Fibroblast of the conjunctiva (primary cell): ENCODE measurements at regions not wholly inside any gene's neighbourhood (a gene's known extent, or its start where the extent isn't known, plus 50 kb on each side); places are given as distances from the start of the nearest gene placed in this dataset.
"Not testable (repeated sequence)": the region's sequence is repeated elsewhere in the genome, so short reads cannot be mapped to it uniquely, and the experiment has no call there.

Experiments
- DNase-seq: peaks from one replicate; pipeline ENCODE4 v3.0.0-alpha.2; 2010; ENCODE audit warnings: low read depth

- DNase-seq, result not testable (repeated sequence)
Measured at GRCh38 chr2:66632882-66633281, 198.0 kb downstream of the MEIS1 start.

- no peak for DNase-seq
Measured at GRCh38 chr2:66633631-66634030, 198.7 kb downstream of the MEIS1 start.

GRCh38 chr2:66634784-66635183 is 199.9 kb downstream of the MEIS1 start:
- DNase-seq, result no peak

- no peak for DNase-seq
Measured at GRCh38 chr2:66641685-66642084, 206.8 kb downstream of the MEIS1 start.

- DNase-seq, result not testable (repeated sequence)
Measured at GRCh38 chr2:66648081-66648480, 213.2 kb downstream of the MEIS1 start.

- DNase-seq, result no peak
Measured at GRCh38 chr2:66649006-66649405, 214.1 kb downstream of the MEIS1 start.

GRCh38 chr2:66651295-66651694 is 216.4 kb downstream of the MEIS1 start:
- DNase-seq, result no peak

- no peak for DNase-seq
Measured at GRCh38 chr2:66660804-66661203, 225.9 kb downstream of the MEIS1 start.

- no peak for DNase-seq
Measured at GRCh38 chr2:66661253-66662173, 226.6 kb downstream of the MEIS1 start.

GRCh38 chr2:66665124-66665984 is 230.4 kb downstream of the MEIS1 start:
- no peak for DNase-seq

- DNase-seq, result no peak
Measured at GRCh38 chr2:66667301-66667700, 232.4 kb downstream of the MEIS1 start.

GRCh38 chr2:66673286-66673685 is 238.4 kb downstream of the MEIS1 start:
- no peak for DNase-seq

- no peak for DNase-seq
Measured at GRCh38 chr2:66674087-66674486, 239.2 kb downstream of the MEIS1 start.

- DNase-seq, result no peak
Measured at GRCh38 chr2:66675591-66675990, 240.7 kb downstream of the MEIS1 start.

GRCh38 chr2:66679442-66679841 is 244.5 kb downstream of the MEIS1 start:
- DNase-seq, result no peak

GRCh38 chr2:66682476-66682875 is 247.6 kb downstream of the MEIS1 start:
- DNase-seq, result no peak

- DNase-seq, result no peak
Measured at GRCh38 chr2:66683064-66683463, 248.1 kb downstream of the MEIS1 start.

- no peak for DNase-seq
Measured at GRCh38 chr2:66683599-66683998, 248.7 kb downstream of the MEIS1 start.

GRCh38 chr2:66684289-66684688 is 249.4 kb downstream of the MEIS1 start:
- DNase-seq, result no peak

GRCh38 chr2:66686755-66687154 is 251.8 kb downstream of the MEIS1 start:
- no peak for DNase-seq

- DNase-seq, result no peak
Measured at GRCh38 chr2:66688951-66689350, 254.0 kb downstream of the MEIS1 start.

- DNase-seq, result no peak
Measured at GRCh38 chr2:66689456-66690051, 254.6 kb downstream of the MEIS1 start.
